Left lobe of liver (tissue), 2 donors: ENCODE measurements at regions not wholly inside any gene's neighbourhood (a gene's known extent, or its start where the extent isn't known, plus 50 kb on each side); places are given as distances from the start of the nearest gene placed in this dataset.
"Not testable (repeated sequence)": the region's sequence is repeated elsewhere in the genome, so short reads cannot be mapped to it uniquely, and the experiment has no call there.

Experiments used
- ATAC-seq: fragments of 200-7000 bp; cut with Tn5 transposase; one replicate; pipeline ENCODE4 v1.9.1; 2020; ENCODE audit warnings: mild to moderate bottlenecking, moderate library complexity
- DNase-seq: peaks from one replicate; pipeline ENCODE4 v3.0.0-alpha.2; 2020; ENCODE audit warnings: low spot score
- donor health status: DM: no; HTN: no; CAD: no; lungs with moderate emphysema.
- donor health status: DM: no; HTN: yes; CAD: no.

GRCh38 chrX:109184506-109185139 lies 297.3 kb downstream of the GUCY2F start:
- DNase-seq, result no peak
- no peak for ATAC-seq

DNA sequence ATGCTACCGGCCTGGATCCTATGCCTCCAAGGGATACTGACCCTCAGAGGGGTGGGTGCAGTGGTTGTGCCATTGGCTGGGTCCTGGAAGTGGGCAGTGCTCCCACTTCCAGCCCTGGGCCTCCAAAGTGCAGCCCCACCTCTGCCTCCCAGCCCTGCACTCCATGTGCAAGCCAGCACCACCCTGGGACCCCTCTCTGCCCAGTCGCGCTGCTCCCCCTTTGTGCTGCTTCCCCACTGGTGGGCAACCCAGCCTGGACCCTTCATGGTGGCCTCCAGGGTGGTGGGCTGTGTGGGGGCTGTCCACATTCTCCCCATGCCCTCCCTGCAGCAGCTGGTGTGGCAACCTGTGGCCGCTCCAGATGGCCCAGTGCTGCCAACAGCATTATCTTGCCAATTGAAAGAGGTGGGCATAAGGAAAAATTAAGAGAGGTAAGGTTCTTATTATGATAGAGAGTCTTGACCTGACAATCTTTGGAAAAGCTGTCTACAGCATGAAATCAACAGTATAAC lies 309.7 kb downstream of the GUCY2F start:
- DNase-seq (no peak), ATAC-seq (no peak)

- DNase-seq (no peak), ATAC-seq (no peak)
These were observed 326.7 kb downstream of the GUCY2F start for GRCh38 chrX:109155161-109155560.

DNA sequence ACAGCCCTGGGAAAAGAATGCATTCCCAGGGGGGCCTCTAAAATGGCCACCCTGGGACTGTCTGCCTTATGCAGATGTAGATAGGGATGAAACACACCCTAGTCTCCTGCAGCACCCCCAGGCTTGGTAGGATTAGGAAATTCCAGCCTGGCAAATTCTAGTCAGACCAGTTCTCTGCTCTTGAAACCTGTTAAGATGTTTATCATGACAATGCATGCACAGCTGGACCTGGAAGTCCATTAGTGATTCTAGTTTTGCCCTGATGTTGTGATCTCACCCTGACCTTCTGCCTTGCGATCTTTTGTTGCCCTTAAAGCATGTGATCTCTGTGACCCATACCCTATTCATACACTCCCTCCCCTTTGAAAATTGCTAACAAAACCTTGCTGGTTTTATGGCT lies 337.7 kb downstream of the GUCY2F start:
- not testable (repeated sequence) for ATAC-seq

DNA sequence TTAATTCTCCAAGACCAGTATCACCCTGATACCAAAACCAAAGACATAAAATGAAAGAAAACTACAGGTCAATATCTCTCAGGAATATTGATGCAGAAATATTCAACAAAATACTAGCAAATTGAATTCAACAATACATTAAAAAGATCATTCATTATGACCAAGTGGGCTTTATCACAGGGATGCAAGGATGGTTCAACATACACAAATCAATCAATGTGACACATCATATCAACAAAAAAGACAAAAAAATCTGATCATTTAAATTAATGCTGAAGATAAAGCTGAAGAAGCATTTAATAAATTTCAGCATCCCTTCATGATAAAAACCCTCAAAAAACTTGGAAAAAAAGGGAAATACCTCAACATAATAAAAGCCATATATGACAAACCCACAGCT lies 341.4 kb downstream of the GUCY2F start:
- no peak for ATAC-seq
- DNase-seq, result no peak

More for the DNA sequence above, 337.7 kb downstream of the GUCY2F start:
- not testable (repeated sequence) for DNase-seq

DNA sequence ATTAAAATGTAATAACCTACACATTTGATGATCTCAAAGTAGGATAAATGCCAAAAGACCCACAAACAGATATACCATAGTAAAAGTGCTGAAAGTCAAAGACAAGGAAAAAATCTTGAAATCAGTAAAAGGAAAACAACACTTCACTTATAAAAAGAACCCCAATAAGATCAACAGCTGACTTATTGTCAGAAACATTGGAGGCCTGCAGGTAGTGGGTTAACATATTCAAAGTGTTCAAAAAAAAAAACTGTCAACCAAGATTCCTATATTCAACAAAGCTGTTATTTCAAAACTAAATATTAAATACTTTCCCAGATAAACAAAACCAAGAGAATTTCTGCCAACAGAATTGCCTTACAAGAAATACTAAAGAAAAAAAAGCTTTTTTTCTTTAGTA lies 347.1 kb downstream of the GUCY2F start:
- DNase-seq (no peak), ATAC-seq (no peak)

DNA sequence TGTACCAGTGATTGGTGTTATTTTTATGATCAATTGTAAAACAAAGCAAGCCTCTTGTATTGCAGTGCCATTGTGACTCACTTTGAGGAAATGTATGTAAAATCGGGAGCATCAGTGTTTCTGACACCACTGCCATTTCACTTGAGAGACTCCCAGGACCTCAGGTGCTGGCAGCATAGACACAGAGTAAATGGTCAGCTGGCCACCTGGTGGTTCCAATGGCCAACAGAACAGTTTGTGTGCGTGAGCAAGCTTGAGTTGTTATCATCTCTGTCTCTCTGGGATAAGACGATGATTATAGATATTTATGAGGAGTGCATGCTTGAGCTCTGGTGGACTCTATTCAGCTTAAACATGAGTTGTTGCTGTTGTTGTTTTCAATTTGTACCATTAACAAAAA lies 356.6 kb downstream of the GUCY2F start:
- ATAC-seq (no peak), DNase-seq (no peak)

GRCh38 chrX:109089359-109089758 lies 353.0 kb upstream of the IRS4 start:
- ATAC-seq, result no peak

DNA sequence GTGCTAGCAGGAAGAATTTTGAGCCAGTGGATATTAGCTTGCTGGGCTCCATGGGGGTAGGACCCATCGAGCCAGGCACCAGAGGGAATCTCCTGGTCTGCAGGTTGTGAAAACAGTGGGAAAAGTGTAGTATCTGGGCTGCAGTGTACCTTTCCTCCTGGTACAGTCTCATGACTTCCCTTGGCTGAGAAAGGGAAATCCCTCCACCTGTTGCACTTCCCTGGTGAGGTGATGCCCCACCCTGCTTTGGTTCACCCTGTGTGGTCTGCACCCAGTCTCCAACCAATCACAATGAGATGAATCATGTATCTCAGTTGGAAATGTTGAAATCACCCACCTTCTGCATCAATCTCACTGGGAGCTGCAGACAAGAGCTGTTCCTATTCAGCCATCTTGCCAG lies 341.4 kb upstream of the IRS4 start:
- DNase-seq (no peak), ATAC-seq (no peak)

More at GRCh38 chrX:109089359-109089758, 353.0 kb upstream of the IRS4 start:
- no peak for DNase-seq

DNA sequence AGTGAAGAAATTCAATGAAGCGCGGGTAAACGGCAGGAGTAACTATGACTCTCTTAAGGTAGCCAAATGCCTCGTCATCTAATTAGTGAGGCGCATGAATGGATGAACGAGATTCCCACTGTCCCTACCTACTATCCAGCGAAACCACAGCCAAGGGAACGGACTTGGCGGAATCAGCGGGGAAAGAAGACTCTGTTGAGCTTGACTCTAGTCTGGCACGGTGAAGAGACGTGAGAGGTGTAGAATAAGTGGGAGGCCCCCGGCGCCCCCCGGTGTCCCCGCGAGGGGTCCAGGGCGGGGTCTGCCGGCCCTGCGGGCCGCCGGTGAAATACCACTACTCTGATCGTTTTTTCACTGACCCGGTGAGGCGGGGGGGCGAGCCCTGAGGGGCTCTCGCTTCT lies 317.8 kb upstream of the IRS4 start:
- ATAC-seq, DNase-seq: not testable (repeated sequence)

GRCh38 chrX:109049903-109050302 lies 313.5 kb upstream of the IRS4 start:
- DNase-seq (no peak), ATAC-seq (no peak)

- DNase-seq (no peak), ATAC-seq (no peak)
These were observed 313.1 kb upstream of the IRS4 start for GRCh38 chrX:109049416-109049815.

GRCh38 chrX:109040057-109040456 lies 303.7 kb upstream of the IRS4 start:
- ATAC-seq, result no peak
- no peak for DNase-seq

- DNase-seq (no peak), ATAC-seq (no peak)
These were observed 300.3 kb upstream of the IRS4 start for GRCh38 chrX:109036624-109037023.

DNA sequence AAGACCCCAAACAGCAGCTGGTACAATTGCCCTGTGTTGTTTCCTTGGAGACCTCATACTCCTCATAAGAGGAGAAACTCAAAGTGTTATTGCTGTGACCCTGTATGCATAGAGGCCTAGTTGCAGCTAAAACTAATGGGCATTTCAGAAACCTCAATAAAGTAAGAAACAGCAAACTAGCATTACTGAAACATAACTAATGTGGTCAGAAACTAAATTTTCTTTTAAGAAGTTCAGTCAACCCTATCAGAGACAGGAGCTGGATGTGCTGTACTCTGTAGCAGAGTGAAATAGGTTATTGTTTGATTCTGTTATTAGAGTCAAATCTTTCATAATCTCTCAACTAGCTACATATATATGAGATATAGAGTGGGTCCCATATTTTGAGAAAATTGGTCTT lies 257.5 kb upstream of the IRS4 start:
- DNase-seq, result no peak
- ATAC-seq, result no peak

DNA sequence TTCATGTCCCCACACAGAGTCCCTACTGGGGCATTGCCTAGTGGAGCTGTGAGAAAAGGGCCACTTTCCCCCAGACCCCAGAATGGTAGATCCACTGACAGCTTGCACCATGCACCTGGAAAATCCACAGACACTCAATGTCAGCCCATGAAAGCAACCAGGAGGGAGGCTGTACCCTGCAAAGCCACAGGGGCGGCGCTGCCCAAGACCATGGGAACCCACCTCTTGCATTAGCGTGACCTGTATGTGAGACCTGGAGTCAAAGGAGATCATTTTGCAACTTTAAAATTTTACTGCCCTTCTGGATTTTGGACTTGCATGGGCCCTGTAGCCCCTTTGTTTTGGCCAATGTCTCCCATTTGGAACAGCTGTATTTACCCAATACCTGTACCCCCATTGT lies 236.5 kb upstream of the IRS4 start:
- DNase-seq, result not testable (repeated sequence)

GRCh38 chrX:108947205-108947604 lies 210.8 kb upstream of the IRS4 start:
- ATAC-seq (no peak), DNase-seq (no peak)

More for the DNA sequence above, 236.5 kb upstream of the IRS4 start:
- ATAC-seq, result not testable (repeated sequence)

- no peak for DNase-seq
- no peak for ATAC-seq
These were observed 210.2 kb upstream of the IRS4 start for GRCh38 chrX:108946531-108946930.

- no peak for DNase-seq
- no peak for ATAC-seq
These were observed 209.6 kb upstream of the IRS4 start for GRCh38 chrX:108945883-108946523.

- ATAC-seq (no peak), DNase-seq (no peak)
These were observed 178.4 kb upstream of the IRS4 start for GRCh38 chrX:108914791-108915190.

- DNase-seq, ATAC-seq: not testable (repeated sequence)
These were observed 167.5 kb upstream of the IRS4 start for GRCh38 chrX:108903831-108904230.

DNA sequence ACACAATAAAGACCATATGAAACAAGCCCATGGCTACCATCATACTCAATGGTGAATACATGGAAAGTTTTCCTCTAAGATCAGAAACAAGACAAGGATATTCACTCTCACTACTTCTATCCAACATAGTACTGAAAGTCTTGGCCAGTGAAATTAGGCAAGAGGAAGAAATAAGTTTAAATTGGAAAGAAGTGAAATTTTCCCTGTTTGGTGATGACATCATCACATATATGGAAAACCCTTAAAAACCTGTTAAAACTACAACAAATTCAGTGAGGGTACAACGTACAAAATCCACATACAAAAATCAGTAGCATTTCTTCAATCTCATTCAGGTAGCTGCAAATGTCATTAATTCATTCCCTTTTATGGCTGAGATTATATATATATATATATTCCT lies 164.0 kb upstream of the IRS4 start:
- ATAC-seq, result no peak

More for the DNA sequence above, 164.0 kb upstream of the IRS4 start:
- DNase-seq, result no peak
